DOHH2 (cell line): ENCODE measurements at regions not wholly inside any gene's neighbourhood (a gene's known extent, or its start where the extent isn't known, plus 50 kb on each side); places are given as distances from the start of the nearest gene placed in this dataset.

Experiments used
- CTCF ChIP-seq: fragments of 200-600 bp; sonication (generic); IDR thresholded peaks from one replicate; pipeline ENCODE4 v1.5.1; 2014; ENCODE audit warnings: antibody characterized with exemption, mild to moderate bottlenecking, low read depth, low read length; ENCODE audit not compliant: poor library complexity, severe bottlenecking
- EZH2phosphoT487 ChIP-seq: fragments of 200-600 bp; sonication (generic); IDR thresholded peaks from 2 replicates; pipeline ENCODE4 v1.6.1; 2017; ENCODE audit warnings: borderline replicate concordance, mild to moderate bottlenecking, antibody characterized with exemption, low read length, moderate library complexity, mixed read lengths

- no peak for TF ChIP-seq EZH2phosphoT487
- no peak for TF ChIP-seq CTCF
Measured at GRCh38 chr12:18887368-18887767, 149.4 kb downstream of the CAPZA3 start.
